ENCODE measurements at regions not wholly inside any gene's neighbourhood (a gene's known extent, or its start where the extent isn't known, plus 50 kb on each side); places are given as distances from the start of the nearest gene placed in this dataset.
A peak's percentile ranks its signal among the peaks of the same experiment; 100 is the strongest.

- no peak overlapping the region for H3K4me3 ChIP-seq (ENCODE audit: insufficient read depth, low read depth, low read length)
- no peak overlapping the region for H3K4me3 Mint-ChIP-seq (ENCODE audit: unreplicated experiment)
- no peak overlapping the region for H2AFZ ChIP-seq (ENCODE audit: low read depth, low read length)
- H3K36me3 Mint-ChIP-seq (ENCODE audit: low read depth, unreplicated experiment), result no peaks in the 10 kb centered on the region
- no peak for TF ChIP-seq EZH2 (IDR thresholded peaks at IDR 0.05; ENCODE audit: insufficient read depth, low read length)
- TF ChIP-seq, protein P1, sequence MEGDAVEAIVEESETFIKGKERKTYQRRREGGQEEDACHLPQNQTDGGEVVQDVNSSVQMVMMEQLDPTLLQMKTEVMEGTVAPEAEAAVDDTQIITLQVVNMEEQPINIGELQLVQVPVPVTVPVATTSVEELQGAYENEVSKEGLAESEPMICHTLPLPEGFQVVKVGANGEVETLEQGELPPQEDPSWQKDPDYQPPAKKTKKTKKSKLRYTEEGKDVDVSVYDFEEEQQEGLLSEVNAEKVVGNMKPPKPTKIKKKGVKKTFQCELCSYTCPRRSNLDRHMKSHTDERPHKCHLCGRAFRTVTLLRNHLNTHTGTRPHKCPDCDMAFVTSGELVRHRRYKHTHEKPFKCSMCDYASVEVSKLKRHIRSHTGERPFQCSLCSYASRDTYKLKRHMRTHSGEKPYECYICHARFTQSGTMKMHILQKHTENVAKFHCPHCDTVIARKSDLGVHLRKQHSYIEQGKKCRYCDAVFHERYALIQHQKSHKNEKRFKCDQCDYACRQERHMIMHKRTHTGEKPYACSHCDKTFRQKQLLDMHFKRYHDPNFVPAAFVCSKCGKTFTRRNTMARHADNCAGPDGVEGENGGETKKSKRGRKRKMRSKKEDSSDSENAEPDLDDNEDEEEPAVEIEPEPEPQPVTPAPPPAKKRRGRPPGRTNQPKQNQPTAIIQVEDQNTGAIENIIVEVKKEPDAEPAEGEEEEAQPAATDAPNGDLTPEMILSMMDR (IDR thresholded peaks at IDR 0.05; ENCODE audit: insufficient read depth, low read depth, low read length), result no peak
- no peaks in the 10 kb centered on the region for H3K36me3 ChIP-seq (ENCODE audit: insufficient read depth, low read length)
- H4K20me1 ChIP-seq (ENCODE audit: insufficient read depth, low read length), result no peaks in the 10 kb centered on the region
- no peaks in the 10 kb centered on the region for H3K9me3 Mint-ChIP-seq (ENCODE audit: unreplicated experiment)
- no peak overlapping the region for H3K27ac Mint-ChIP-seq (ENCODE audit: unreplicated experiment)
- no peak overlapping the region for H3K4me2 ChIP-seq (ENCODE audit: low read length)
- no peak overlapping the region for H3K27ac ChIP-seq (ENCODE audit: low read depth, low read length)
- no peak overlapping the region for H3K9ac ChIP-seq (ENCODE audit: low read length)
- H3K9me3 ChIP-seq (ENCODE audit: insufficient read depth, low read depth, low read length), result no peaks in the 10 kb centered on the region
- FAIRE-seq, result no peak
- peaks cover 21% of the 10 kb centered on the region for H3K4me1 ChIP-seq (ENCODE audit: insufficient read depth, low read length)
- no peaks in the 10 kb centered on the region for H3K79me2 ChIP-seq (ENCODE audit: insufficient read depth, low read length)
- no peaks in the 10 kb centered on the region for H3K27me3 Mint-ChIP-seq (ENCODE audit: low read depth, unreplicated experiment)
- H3K27me3 ChIP-seq (ENCODE audit: insufficient read depth, low read length), result peaks cover 31% of the 10 kb centered on the region
- DNase-seq (ENCODE audit: low read depth), result no peak
- peaks cover 33% of the 10 kb centered on the region for H3K4me1 Mint-ChIP-seq (ENCODE audit: low read depth, unreplicated experiment)
Measured at GRCh38 chr4:74627093-74627492, 167.2 kb downstream of the BTC start.

DNA sequence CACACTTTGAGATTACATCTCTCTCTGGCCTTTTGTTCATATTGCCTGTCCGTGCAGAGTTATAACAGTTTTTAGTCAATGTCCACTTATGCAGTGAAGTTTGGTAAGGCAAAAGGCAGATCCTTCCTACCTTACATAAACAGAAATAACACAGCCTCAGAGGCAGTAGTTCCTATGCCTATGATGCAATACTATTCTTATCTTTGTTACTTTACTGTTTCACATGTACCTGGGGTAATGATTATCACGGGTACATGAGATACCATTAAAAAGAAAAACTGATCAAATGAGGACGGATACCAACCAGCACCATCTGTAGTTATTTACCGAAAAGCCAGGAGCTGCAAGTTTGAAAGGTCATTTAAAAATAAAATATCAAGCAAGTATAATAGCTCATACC lies 166.8 kb downstream of the BTC start:
- FAIRE-seq (no peak), DNase-seq (ENCODE audit: low read depth) (no peak)
- Histone ChIP-seq H3K9ac (ENCODE audit: low read length) (no peak overlapping the region), H3K79me2 (ENCODE audit: insufficient read depth, low read length) (no peaks in the 10 kb centered on the region), H4K20me1 (ENCODE audit: insufficient read depth, low read length) (no peaks in the 10 kb centered on the region), H3K9me3 (ENCODE audit: insufficient read depth, low read depth, low read length) (no peaks in the 10 kb centered on the region), H3K4me2 (ENCODE audit: low read length) (no peak overlapping the region), H3K4me3 (ENCODE audit: insufficient read depth, low read depth, low read length) (no peak overlapping the region), H3K4me1 (ENCODE audit: insufficient read depth, low read length) (peaks cover 25% of the 10 kb centered on the region), H2AFZ (ENCODE audit: low read depth, low read length) (no peak overlapping the region), H3K27ac (ENCODE audit: low read depth, low read length) (no peak overlapping the region), H3K27me3 (ENCODE audit: insufficient read depth, low read length) (peaks cover 31% of the 10 kb centered on the region), H3K36me3 (ENCODE audit: insufficient read depth, low read length) (no peaks in the 10 kb centered on the region)
- H3K4me3 Mint-ChIP-seq (ENCODE audit: unreplicated experiment), result no peak overlapping the region
- TF ChIP-seq, protein P1 (IDR thresholded peaks at IDR 0.05; ENCODE audit: insufficient read depth, low read depth, low read length), result no peak
- H3K9me3 Mint-ChIP-seq (ENCODE audit: unreplicated experiment), result no peaks in the 10 kb centered on the region
- no peaks in the 10 kb centered on the region for H3K27me3 Mint-ChIP-seq (ENCODE audit: low read depth, unreplicated experiment)
- no peak overlapping the region for H3K27ac Mint-ChIP-seq (ENCODE audit: unreplicated experiment)
- no peaks in the 10 kb centered on the region for H3K36me3 Mint-ChIP-seq (ENCODE audit: low read depth, unreplicated experiment)
- H3K4me1 Mint-ChIP-seq (ENCODE audit: low read depth, unreplicated experiment), result peaks cover 31% of the 10 kb centered on the region

DNA sequence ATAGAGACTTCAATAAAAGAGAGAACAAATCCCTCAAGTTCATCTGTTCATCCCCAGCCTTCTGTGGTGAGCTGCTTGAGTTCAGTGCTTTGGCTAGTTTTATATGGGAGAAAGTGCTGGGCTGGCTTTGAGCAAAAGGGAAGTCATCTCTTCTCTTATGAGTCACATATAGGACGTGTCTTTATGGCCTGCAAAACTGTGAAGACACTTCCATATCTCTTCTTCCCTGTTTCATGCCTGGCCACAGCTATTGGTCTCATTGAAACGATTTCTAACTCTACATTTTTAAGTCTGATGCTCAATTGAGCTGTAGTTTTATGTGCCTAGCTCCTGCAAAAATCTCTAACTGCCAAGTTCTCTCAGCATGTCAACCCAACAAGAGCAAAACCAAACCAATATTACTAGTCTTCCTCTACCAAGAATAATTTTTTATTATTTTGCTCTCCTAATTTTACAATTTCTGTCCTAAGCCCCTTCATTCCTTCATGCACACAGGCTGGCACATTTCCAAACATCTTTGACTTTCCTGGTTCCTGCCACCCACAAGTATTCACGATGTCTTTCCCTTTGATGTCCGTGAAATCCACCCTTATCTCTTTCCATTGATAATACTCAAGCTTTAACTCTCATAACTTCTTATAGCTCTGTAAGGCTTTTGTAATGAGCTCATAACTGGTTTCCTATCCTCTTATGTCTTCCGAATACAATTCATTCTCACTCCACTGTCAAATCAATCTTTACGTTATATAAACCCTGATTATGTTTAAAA lies 165.3 kb downstream of the BTC start:
- Histone ChIP-seq H3K27me3 (ENCODE audit: insufficient read depth, low read length) (peaks cover 27% of the 10 kb centered on the region), H3K9ac (ENCODE audit: low read length) (no peak overlapping the region), H3K36me3 (ENCODE audit: insufficient read depth, low read length) (no peaks in the 10 kb centered on the region), H3K4me3 (ENCODE audit: insufficient read depth, low read depth, low read length) (no peak overlapping the region), H2AFZ (ENCODE audit: low read depth, low read length) (no peak overlapping the region), H3K4me1 (ENCODE audit: insufficient read depth, low read length) (peaks cover 32% of the 10 kb centered on the region), H3K79me2 (ENCODE audit: insufficient read depth, low read length) (no peaks in the 10 kb centered on the region), H3K4me2 (ENCODE audit: low read length) (no peak overlapping the region), H3K27ac (ENCODE audit: low read depth, low read length) (no peak overlapping the region), H4K20me1 (ENCODE audit: insufficient read depth, low read length) (no peaks in the 10 kb centered on the region), H3K9me3 (ENCODE audit: insufficient read depth, low read depth, low read length) (no peaks in the 10 kb centered on the region)
- no peak for FAIRE-seq
- Mint-ChIP-seq H3K36me3 (ENCODE audit: low read depth, unreplicated experiment) (no peaks in the 10 kb centered on the region), H3K27me3 (ENCODE audit: low read depth, unreplicated experiment) (no peaks in the 10 kb centered on the region), H3K27ac (ENCODE audit: unreplicated experiment) (no peak overlapping the region), H3K9me3 (ENCODE audit: unreplicated experiment) (no peaks in the 10 kb centered on the region), H3K4me1 (ENCODE audit: low read depth, unreplicated experiment) (peaks cover 30% of the 10 kb centered on the region), H3K4me3 (ENCODE audit: unreplicated experiment) (no peak overlapping the region)
- DNase-seq (ENCODE audit: low read depth), result peak; percentile 18
- TF ChIP-seq, protein P1 (IDR thresholded peaks at IDR 0.05; ENCODE audit: insufficient read depth, low read depth, low read length), result no peak
- no peak for TF ChIP-seq EZH2 (IDR thresholded peaks at IDR 0.05; ENCODE audit: insufficient read depth, low read length)
